Stromal cell of bone marrow (primary cell): ENCODE measurements at regions not wholly inside any gene's neighbourhood (a gene's known extent, or its start where the extent isn't known, plus 50 kb on each side); places are given as distances from the start of the nearest gene placed in this dataset.
"Not testable (repeated sequence)": the region's sequence is repeated elsewhere in the genome, so short reads cannot be mapped to it uniquely, and the experiment has no call there.

Experiments used
- DNase-seq: peaks from one replicate; pipeline ENCODE4 v3.0.0-alpha.2; 2012; ENCODE audit warnings: low read depth

DNA sequence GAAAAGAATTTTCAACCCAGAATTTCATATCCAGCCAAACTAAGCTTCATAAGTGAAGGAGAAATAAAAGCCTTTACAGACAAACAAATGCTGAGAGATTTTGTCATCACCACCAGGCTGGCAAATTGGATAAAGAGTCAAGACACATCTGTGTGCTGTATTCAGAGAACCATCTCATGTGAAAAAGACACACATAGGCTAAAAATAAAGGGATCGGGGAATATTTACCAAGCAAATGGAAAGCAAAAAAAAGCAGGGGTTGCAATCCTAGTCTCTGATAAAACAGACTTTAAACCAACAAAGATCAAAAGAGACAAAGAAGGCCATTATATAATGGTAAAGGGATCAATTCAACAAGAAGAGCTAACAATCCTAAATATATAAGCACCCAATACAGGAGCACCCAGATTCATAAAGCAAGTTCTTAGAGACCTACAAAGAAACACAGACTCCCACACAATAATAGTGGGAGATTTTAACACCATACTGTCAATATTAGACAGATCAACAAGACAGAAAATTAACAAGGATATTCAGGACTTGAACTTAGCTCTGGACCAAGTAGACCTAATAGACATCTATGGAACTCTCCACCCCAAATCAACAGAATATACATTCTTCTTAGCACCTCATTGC is 55.9 kb upstream of the ACSM6 start:
- DNase-seq = not testable (repeated sequence)

DNA sequence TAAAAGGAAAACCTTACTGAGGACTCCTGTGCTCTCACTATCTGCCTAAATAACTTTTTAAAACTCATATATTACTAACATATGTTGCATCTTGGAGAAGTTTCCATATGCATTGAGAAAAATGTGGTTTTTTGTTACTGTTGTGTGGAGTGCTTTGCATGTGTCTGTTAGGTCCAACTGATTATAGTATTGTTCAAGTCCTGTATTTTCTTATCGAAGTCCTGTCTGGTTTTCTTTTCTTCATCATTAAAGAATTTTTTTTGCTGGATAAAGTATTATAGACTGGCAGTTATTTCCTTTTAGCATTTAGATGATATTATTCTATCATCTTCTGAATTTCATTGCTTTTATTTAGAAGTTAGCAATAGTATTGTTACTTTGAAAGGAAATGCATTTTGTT is 59.5 kb upstream of the ACSM6 start:
- no peak for DNase-seq

DNA sequence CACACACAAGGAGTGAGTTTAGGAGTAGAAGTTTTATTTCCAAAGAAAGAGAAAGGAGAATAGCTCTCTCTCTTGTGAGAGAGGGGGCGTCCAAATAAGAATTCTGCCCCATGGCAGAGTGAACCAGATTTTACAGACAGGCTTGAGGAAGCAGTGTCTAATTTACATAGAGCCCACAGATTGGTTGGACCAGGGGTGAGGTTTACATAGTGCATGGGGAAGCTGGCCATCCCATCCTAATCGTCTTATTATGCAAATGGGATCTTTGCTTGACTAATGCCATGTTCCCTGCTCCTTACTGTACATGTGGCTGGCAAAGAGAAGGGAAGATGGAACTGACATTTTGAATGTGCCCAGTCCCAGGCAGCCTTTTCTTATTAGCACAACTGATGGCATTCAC is 60.0 kb upstream of the ACSM6 start:
- DNase-seq = no peak

DNA sequence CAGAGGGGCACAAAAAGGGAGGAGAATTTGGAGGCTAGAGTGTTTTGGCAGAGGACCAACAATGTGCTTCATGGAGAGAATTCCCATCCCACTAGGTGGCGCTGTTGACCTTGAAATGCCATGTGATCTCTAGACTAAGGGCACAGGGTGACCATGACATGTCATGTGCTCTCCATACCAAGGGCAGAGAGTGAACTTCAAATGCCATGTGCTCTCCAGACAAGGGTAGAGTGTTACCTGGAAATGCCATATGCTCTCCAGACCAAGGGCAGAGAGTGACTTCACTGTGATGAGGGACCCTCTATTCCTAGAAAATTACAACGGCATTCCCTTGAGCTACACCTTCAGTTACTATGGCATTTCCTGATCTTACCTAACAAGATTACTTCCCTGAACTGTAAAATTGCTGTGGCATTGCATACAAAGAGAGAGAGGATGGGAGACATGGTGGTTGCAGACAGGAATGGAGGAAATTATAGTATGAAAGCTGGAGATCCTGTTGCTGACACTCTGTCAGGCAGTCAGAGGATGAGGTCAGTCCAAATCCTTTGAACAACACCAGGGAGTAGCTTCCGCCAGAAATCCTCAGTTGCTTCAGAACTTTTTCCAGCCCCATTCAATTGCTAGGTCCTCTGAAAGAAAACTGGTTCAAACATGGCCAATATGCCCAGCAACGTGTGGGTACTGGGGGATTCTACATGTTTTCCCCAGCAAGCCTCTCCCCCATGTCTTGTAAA is 60.9 kb upstream of the ACSM6 start:
- DNase-seq = peak; percentile 36

DNA sequence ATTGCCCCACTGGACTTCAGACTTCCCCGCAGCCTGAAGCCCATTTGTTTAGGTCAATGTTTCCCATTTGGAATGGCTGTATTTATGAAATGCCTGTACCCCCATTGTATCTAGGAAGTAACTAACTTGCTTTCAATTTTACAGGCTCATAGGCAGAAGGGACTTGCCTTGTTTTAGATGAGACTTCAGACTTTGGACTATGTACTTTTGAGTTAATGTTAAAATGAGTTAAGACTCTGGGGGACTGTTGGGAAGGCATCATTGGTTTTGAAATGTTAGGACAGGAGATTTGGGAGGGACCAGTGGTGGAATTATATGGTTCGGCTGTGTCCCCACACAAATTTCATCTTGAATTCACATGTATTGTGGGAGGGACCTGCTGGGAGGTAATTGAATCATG is 61.1 kb upstream of the CYP2C8 start:
- not testable (repeated sequence) for DNase-seq

DNA sequence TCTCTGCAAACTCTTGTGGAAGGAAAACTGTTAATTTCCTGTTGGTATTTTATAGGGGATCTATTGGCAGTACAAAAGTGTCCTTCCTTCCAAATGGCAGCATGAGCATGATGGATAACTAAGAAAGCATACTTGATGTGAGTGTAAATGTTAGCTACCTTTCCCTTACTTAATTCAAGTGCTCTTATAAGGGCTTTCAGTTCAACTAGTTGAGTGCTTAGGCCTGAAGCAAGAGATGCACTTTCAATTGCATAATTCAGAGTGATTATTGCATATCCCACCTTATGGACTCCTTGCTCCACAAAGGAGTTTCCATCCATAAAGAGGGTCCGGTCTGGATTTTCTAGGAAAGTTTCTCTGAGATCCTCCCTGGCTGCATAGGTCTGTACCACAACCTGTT is 56.3 kb upstream of the CYP2C8 start:
- DNase-seq = no peak

DNA sequence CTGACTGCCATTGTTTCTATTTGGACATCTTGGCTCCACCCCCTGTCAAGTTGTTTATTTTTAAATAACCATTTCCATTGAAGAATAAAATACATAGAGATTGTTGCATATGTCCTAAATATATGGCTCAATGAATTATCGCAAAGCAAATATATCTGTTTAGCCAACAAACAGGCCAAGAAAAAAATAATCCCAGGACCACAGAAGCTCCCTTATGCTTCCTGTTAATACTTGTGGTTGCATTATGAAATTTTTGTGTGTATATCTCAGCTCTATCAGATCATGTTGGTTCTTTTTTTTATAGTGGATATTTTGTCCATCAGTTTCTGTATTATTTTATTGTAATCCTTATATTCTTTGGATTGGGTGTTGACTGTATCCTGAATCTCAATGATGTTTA is 53.4 kb upstream of the CYP2C8 start:
- no peak for DNase-seq

DNA sequence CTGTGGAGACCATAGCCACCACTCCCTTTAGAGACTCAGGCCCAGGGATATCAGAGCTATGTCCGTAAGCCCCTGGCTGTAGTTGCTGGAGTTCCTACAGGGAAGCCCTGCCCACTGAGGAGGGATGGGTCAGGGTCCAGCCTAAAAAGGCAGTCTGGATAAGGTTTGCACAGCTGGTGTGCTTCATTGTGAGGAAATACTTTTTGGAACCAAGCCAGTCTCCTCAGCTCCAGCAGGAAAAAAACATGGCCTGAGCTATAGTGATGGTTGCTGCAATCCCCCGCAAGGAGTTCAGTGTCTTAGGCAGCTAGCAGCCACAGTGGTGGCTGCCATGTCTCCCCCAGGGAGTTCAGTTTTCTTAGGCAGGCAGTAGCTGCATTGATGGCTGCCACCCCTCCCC is 52.6 kb upstream of the CYP2C8 start:
- no peak for DNase-seq
